GM21576 (cell line): ENCODE measurements at regions not wholly inside any gene's neighbourhood (a gene's known extent, or its start where the extent isn't known, plus 50 kb on each side); places are given as distances from the start of the nearest gene placed in this dataset.

Source experiments
- ATAC-seq: cut with Tn5 transposase; IDR thresholded peaks from one replicate; pipeline ENCODE4 v1.9.1; 2021; ENCODE audit warnings: mild to moderate bottlenecking, moderate library complexity; ENCODE audit not compliant: unreplicated experiment

GRCh38 chr5:87877495-87877894 is 391.1 kb downstream of the TMEM161B start:
- no peak for ATAC-seq

GRCh38 chr5:87877023-87877422 is 391.6 kb downstream of the TMEM161B start:
- no peak for ATAC-seq

GRCh38 chr5:87876616-87877015 is 392.0 kb downstream of the TMEM161B start:
- no peak for ATAC-seq

- ATAC-seq: no peak
Measured at GRCh38 chr5:87872986-87873385, 395.7 kb downstream of the TMEM161B start.

- ATAC-seq: no peak
Measured at GRCh38 chr5:87868792-87869191, 399.9 kb downstream of the TMEM161B start.

GRCh38 chr5:87867281-87867680 is 401.4 kb downstream of the TMEM161B start:
- no peak for ATAC-seq

GRCh38 chr5:87853541-87853940 is 415.1 kb downstream of the TMEM161B start:
- ATAC-seq: no peak

- no peak for ATAC-seq
Measured at GRCh38 chr5:87851603-87852002, 417.0 kb downstream of the TMEM161B start.

- ATAC-seq: no peak
Measured at GRCh38 chr5:87850843-87851242, 417.8 kb downstream of the TMEM161B start.

- ATAC-seq: no peak
Measured at GRCh38 chr5:87845734-87846133, 422.9 kb downstream of the TMEM161B start.

- no peak for ATAC-seq
Measured at GRCh38 chr5:87844866-87845265, 423.8 kb downstream of the TMEM161B start.

GRCh38 chr5:87844449-87844848 is 424.2 kb downstream of the TMEM161B start:
- ATAC-seq: no peak

- no peak for ATAC-seq
Measured at GRCh38 chr5:87836696-87837095, 424.0 kb upstream of the CCNH start.

- ATAC-seq: no peak
Measured at GRCh38 chr5:87831499-87831898, 418.8 kb upstream of the CCNH start.

GRCh38 chr5:87829217-87829551 is 416.5 kb upstream of the CCNH start:
- ATAC-seq: no peak

- ATAC-seq: no peak
Measured at GRCh38 chr5:87828545-87829216, 416.0 kb upstream of the CCNH start.

GRCh38 chr5:87827539-87827938 is 414.8 kb upstream of the CCNH start:
- no peak for ATAC-seq

- no peak for ATAC-seq
Measured at GRCh38 chr5:87826507-87826906, 413.8 kb upstream of the CCNH start.

- no peak for ATAC-seq
Measured at GRCh38 chr5:87825583-87825982, 412.9 kb upstream of the CCNH start.

- ATAC-seq: peak; percentile 60
Measured at GRCh38 chr5:87807783-87808182, 395.1 kb upstream of the CCNH start.

GRCh38 chr5:87803352-87803751 is 390.6 kb upstream of the CCNH start:
- no peak for ATAC-seq

GRCh38 chr5:87791869-87792268 is 379.1 kb upstream of the CCNH start:
- ATAC-seq: no peak

GRCh38 chr5:87788416-87788815 is 375.7 kb upstream of the CCNH start:
- no peak for ATAC-seq
